GM18861 (cell line): ENCODE measurements at regions not wholly inside any gene's neighbourhood (a gene's known extent, or its start where the extent isn't known, plus 50 kb on each side); places are given as distances from the start of the nearest gene placed in this dataset.
"Not testable (repeated sequence)": the region's sequence is repeated elsewhere in the genome, so short reads cannot be mapped to it uniquely, and the experiment has no call there.

ENCODE experiments used
- ATAC-seq: cut with Tn5 transposase; IDR thresholded peaks from one replicate; pipeline ENCODE4 v1.9.1; 2021; ENCODE audit not compliant: unreplicated experiment

- no peak for ATAC-seq
These were observed 662.0 kb upstream of the GBE1 start for GRCh38 chr3:82423268-82424030.

GRCh38 chr3:82416830-82417229, 655.4 kb upstream of the GBE1 start:
- ATAC-seq, result no peak

- no peak for ATAC-seq
These were observed 654.9 kb upstream of the GBE1 start for GRCh38 chr3:82416349-82416748.

GRCh38 chr3:82413171-82413570, 651.7 kb upstream of the GBE1 start:
- no peak for ATAC-seq

- ATAC-seq, result no peak
These were observed 648.9 kb upstream of the GBE1 start for GRCh38 chr3:82410366-82410765.

GRCh38 chr3:82409842-82410241, 648.4 kb upstream of the GBE1 start:
- no peak for ATAC-seq

GRCh38 chr3:82392203-82392775, 630.8 kb upstream of the GBE1 start:
- ATAC-seq, result no peak

- ATAC-seq, result no peak
These were observed 629.4 kb upstream of the GBE1 start for GRCh38 chr3:82390868-82391267.

- ATAC-seq, result no peak
These were observed 625.2 kb upstream of the GBE1 start for GRCh38 chr3:82386647-82387046.

GRCh38 chr3:82384181-82384580, 622.7 kb upstream of the GBE1 start:
- no peak for ATAC-seq

- no peak for ATAC-seq
These were observed 621.4 kb upstream of the GBE1 start for GRCh38 chr3:82382831-82383230.

GRCh38 chr3:82378392-82378791, 616.9 kb upstream of the GBE1 start:
- ATAC-seq, result no peak

GRCh38 chr3:82376883-82377282, 615.4 kb upstream of the GBE1 start:
- ATAC-seq, result no peak

GRCh38 chr3:82373833-82374232, 612.4 kb upstream of the GBE1 start:
- not testable (repeated sequence) for ATAC-seq

GRCh38 chr3:82364827-82365226, 603.4 kb upstream of the GBE1 start:
- no peak for ATAC-seq

GRCh38 chr3:82363131-82363530, 601.7 kb upstream of the GBE1 start:
- no peak for ATAC-seq

- ATAC-seq, result no peak
These were observed 593.8 kb upstream of the GBE1 start for GRCh38 chr3:82355228-82355627.

- ATAC-seq, result no peak
These were observed 592.8 kb upstream of the GBE1 start for GRCh38 chr3:82354228-82354627.

GRCh38 chr3:82353306-82354171, 592.1 kb upstream of the GBE1 start:
- no peak for ATAC-seq

- no peak for ATAC-seq
These were observed 586.1 kb upstream of the GBE1 start for GRCh38 chr3:82347585-82347984.

- ATAC-seq, result no peak
These were observed 581.1 kb upstream of the GBE1 start for GRCh38 chr3:82342521-82342920.

- ATAC-seq, result no peak
These were observed 567.9 kb upstream of the GBE1 start for GRCh38 chr3:82329300-82329699.
